ENCODE measurements at regions not wholly inside any gene's neighbourhood (a gene's known extent, or its start where the extent isn't known, plus 50 kb on each side); places are given as distances from the start of the nearest gene placed in this dataset.

DNA sequence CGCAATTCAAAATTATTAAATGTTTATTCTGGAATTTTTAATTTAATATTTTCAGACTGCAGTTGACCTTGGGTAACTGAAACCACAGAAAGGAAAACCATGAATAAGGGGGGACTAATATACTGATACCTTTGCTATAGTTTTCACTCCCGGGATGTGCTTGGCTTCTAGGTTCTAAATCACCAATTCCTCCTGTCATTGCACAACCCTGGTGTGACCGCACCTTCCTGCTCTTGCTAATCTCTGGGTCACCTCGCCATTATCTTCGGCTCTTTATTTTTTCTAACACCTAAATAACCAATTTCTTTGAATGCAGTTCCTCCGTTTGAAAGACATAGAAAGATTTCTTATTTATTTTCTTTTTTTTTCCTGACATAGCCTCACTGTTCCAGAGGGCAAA, 634.5 kb upstream of the GOT2 start:
- in situ Hi-C loops (cut with HindIII; ENCODE audit: low sequenced_read_pairs): no loop called here
- H3K4me3 ChIP-seq (ENCODE audit: low read depth, low read length): no peak overlapping the region
- TF ChIP-seq CTCF (IDR thresholded peaks at IDR 0.05; ENCODE audit: low read depth, low read length, missing control alignments): no peak
- no peak for DNase-seq (ENCODE audit: low read depth)

DNA sequence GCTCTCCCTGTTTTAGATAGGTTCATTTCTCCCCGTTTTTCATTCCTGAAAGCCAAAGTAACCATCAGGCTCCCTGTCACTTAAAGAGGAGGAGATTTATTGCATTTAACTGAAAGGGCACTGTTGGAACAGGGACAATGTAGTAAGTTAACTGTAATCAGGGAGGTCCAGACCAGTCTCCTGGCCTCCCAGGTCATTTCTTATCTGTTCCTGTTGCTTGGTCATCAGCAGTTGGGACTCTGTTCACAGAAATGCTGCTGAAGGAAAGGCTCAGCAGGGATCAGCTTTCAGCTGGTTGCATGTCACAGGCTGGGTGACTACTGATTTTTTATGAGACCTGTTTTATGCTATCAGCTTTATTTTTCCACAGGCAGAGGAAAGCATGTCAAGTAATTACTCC, 622.6 kb upstream of the GOT2 start:
- no peak for DNase-seq (ENCODE audit: low read depth)
- in situ Hi-C loops (cut with HindIII; ENCODE audit: low sequenced_read_pairs): no loop called here
- TF ChIP-seq CTCF (IDR thresholded peaks at IDR 0.05; ENCODE audit: low read depth, low read length, missing control alignments): no peak
- no peak overlapping the region for H3K4me3 ChIP-seq (ENCODE audit: low read depth, low read length)

DNA sequence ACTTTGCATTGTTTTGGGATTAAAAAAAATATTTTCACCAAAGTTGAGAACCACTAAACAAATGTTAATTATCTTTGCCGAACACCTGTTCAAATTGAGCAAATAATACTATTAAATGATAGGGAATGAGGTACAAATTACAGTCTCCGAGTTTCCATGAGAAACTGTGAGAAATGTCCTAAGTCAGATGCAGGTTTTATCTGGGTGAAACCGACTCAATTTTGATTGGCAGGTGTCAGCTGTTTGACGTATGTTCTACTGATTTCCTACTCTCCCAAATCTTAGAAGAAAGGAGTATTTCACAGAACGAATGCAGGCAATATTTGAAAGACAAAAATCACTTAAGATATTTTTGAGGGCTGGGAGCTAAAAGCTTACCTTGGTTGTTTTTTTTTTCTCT, 622.0 kb upstream of the GOT2 start:
- DNase-seq (ENCODE audit: low read depth): no peak
- TF ChIP-seq CTCF (IDR thresholded peaks at IDR 0.05; ENCODE audit: low read depth, low read length, missing control alignments): no peak
- no peak overlapping the region for H3K4me3 ChIP-seq (ENCODE audit: low read depth, low read length)
- in situ Hi-C loops (cut with HindIII; ENCODE audit: low sequenced_read_pairs): no loop called here

DNA sequence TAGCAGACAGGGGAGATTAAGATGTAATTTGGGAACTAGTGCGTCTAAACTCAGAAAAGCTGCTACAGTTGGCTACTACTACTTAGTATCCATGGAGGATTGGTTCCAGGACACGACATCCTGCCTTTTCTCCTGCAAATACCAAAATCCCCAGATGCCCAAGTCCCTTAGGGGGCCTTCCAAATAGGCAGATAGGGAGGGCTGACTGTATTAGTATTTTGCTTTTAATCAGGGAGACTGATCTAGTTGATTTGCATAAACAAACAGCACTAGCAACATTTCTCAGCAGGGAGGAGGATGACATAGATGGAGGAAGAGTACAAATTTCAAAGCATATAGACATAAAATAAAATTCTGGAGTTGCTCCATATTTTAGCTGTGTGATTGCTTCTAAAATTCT, 621.6 kb upstream of the GOT2 start:
- TF ChIP-seq CTCF (IDR thresholded peaks at IDR 0.05; ENCODE audit: low read depth, low read length, missing control alignments): no peak
- H3K4me3 ChIP-seq (ENCODE audit: low read depth, low read length): no peak overlapping the region
- DNase-seq (ENCODE audit: low read depth): no peak
- in situ Hi-C loops (cut with HindIII; ENCODE audit: low sequenced_read_pairs): no loop called here

DNA sequence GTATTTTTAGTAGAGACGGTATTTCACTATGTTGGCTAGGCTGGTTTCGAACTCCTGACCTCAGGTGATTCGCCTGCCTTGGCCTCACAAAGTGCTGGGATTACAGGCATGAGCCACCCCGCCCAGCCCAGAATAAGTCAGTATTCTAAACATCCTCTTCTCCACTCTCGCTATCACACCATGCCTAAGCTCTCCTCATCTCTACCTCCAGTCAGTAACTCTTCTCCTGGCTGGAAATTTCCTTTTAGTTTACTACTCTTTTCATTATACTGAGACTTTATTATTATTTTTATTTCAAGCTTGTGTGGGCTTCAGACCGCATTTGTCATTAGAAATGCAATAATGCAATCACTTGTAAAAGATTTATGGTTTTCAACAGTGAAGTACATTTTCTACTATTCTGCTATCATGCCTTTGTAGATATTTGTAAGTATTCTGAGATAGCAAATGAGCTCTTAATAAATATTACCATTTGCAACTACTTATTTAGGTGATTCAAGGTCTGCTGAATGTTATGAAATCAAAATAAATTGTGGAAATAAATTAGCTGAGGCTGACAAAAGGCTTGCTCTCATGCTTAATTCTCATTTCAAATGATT, 617.3 kb upstream of the GOT2 start:
- DNase-seq (ENCODE audit: low read depth): no peak
- in situ Hi-C loops (cut with HindIII; ENCODE audit: low sequenced_read_pairs): no loop called here
- no peak overlapping the region for H3K4me3 ChIP-seq (ENCODE audit: low read depth, low read length)
- no peak for TF ChIP-seq CTCF (IDR thresholded peaks at IDR 0.05; ENCODE audit: low read depth, low read length, missing control alignments)

- in situ Hi-C loops (cut with HindIII; ENCODE audit: low sequenced_read_pairs): no loop called here
- no peak for TF ChIP-seq CTCF (IDR thresholded peaks at IDR 0.05; ENCODE audit: low read depth, low read length, missing control alignments)
- DNase-seq (ENCODE audit: low read depth): no peak
- no peak overlapping the region for H3K4me3 ChIP-seq (ENCODE audit: low read depth, low read length)
Observed at GRCh38 chr16:59350670-59351069, 616.6 kb upstream of the GOT2 start.

DNA sequence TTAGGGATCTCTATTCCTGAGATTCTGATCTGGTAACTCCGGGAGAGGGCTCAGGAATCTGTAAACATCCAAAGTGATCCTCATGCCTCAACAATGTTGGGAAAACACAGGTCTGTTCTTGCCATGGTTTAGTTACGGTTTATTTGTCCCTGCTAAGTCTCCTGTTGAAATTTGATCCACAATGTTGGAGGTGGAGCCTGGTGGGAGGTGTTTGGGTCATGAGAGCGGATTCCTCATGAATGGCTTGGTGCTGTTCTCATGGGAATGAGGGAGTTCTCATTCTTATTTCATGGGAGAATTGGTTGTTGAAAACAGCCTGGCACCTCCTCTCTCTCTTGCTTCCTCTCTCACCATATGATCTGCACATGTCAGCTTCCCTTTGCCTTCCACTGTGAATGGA, 608.6 kb upstream of the GOT2 start:
- H3K4me3 ChIP-seq (ENCODE audit: low read depth, low read length): no peak overlapping the region
- in situ Hi-C loops (cut with HindIII; ENCODE audit: low sequenced_read_pairs): no loop called here
- no peak for DNase-seq (ENCODE audit: low read depth)
- no peak for TF ChIP-seq CTCF (IDR thresholded peaks at IDR 0.05; ENCODE audit: low read depth, low read length, missing control alignments)
